ENCODE measurements at regions not wholly inside any gene's neighbourhood (a gene's known extent, or its start where the extent isn't known, plus 50 kb on each side); places are given as distances from the start of the nearest gene placed in this dataset.
"Not testable (repeated sequence)": the region's sequence is repeated elsewhere in the genome, so short reads cannot be mapped to it uniquely, and the experiment has no call there.

DNA sequence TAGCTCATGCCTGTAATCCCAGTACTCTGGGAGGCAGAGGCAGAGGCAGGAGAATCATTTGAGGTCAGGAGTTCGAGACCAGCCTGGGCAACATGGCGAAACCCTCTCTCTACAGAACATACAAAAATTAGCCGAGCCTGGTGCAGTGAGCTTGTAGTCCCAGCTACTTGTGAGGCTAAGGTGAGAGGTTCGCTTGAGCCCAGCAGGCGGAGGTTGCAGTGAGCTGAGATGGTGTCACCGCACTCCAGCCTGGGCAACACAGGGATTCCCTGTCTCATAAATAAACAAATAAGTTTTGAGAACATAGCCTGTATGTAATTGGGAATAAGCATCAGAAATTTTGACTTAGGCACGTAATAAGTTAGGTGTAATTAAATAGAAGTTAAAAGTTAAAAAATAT, 971.7 kb upstream of the COX7C start:
- FAIRE-seq (no peak), DNase-seq (no peak), ATAC-seq (no peak)
- TF ChIP-seq, protein P1, sequence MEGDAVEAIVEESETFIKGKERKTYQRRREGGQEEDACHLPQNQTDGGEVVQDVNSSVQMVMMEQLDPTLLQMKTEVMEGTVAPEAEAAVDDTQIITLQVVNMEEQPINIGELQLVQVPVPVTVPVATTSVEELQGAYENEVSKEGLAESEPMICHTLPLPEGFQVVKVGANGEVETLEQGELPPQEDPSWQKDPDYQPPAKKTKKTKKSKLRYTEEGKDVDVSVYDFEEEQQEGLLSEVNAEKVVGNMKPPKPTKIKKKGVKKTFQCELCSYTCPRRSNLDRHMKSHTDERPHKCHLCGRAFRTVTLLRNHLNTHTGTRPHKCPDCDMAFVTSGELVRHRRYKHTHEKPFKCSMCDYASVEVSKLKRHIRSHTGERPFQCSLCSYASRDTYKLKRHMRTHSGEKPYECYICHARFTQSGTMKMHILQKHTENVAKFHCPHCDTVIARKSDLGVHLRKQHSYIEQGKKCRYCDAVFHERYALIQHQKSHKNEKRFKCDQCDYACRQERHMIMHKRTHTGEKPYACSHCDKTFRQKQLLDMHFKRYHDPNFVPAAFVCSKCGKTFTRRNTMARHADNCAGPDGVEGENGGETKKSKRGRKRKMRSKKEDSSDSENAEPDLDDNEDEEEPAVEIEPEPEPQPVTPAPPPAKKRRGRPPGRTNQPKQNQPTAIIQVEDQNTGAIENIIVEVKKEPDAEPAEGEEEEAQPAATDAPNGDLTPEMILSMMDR (IDR thresholded peaks at IDR 0.05): no peak
- no peak overlapping the region for H3K4me3 ChIP-seq
- WGBS, 2 donors: 65 to 70% methylated on average over 7 of the region's 7 CpGs
- H3K27me3 ChIP-seq: no peaks in the 10 kb centered on the region
- no peak overlapping the region for H3K27ac ChIP-seq
- intact Hi-C loops (cut with DNase I): no loop called here
- H3K9me3 ChIP-seq: no peaks in the 10 kb centered on the region
- no peaks in the 10 kb centered on the region for H3K4me1 ChIP-seq
- no peaks in the 10 kb centered on the region for H3K36me3 ChIP-seq

DNA sequence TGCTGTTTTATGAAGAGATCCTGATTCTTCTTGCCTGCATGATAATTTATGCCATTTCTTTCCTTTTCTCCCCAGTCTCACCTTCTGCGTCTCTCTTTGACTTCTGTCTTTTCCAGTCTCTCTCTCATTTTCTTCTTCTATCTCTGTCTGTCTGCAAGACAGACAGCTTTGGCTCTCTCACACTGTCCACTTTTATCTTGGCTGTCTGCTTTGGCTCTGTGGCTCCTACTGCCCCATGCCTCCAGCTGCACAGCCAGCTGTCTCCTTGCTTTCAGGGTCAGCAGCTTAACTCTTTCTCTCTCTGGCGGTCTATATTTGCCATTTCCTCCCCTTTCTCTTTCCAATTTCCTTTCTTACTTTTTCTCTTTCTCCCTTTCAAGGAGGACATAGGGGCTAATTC, 971.1 kb upstream of the COX7C start:
- Histone ChIP-seq H3K4me1 (no peaks in the 10 kb centered on the region), H3K4me3 (no peak overlapping the region), H3K27me3 (no peaks in the 10 kb centered on the region), H3K27ac (no peak overlapping the region), H3K36me3 (no peaks in the 10 kb centered on the region), H3K9me3 (no peaks in the 10 kb centered on the region)
- intact Hi-C loops (cut with DNase I): no loop called here
- ATAC-seq: no peak
- 69 to 78% methylated on average over 2 of the region's 2 CpGs for WGBS, 2 donors
- no peak for FAIRE-seq
- DNase-seq: no peak
- TF ChIP-seq, protein P1 (IDR thresholded peaks at IDR 0.05): no peak

DNA sequence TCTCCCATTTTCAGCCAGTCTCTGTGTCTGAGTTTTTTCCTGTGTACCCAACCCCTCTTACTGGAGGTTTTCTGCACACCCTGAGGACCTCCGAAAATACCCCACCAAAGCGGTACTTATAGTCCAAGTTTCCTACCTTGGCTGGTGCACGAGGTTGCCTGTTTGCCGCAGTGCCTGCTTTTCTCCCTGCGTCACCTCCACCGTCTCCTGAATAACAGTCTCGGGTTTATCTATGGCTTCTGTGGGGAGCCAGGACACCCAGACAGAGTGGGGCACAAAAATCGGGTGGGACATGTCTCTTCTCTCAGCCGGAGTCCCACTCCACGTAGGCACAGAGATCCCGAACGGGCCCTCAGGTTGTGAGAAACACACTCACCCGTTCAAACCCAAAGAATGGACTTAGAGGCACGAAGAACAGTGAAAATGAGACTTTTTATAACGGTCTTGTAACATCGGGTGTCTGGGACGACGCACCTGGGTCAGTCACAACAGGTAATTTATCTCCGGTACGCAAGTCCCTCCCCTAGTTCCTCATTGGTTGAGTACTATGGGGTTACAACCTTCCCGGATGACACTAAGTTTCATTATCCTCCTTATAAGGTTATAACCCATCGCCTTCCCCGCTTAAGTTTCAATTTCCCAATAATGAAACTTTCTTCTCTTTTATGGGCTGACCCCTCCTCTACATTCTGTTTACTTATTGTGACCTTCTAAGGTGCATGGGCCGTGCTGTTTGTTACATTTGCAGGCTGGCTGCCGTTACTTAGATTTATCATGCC, 970.2 kb upstream of the COX7C start:
- peak in 1 of 6 donors; percentile 6 for DNase-seq
- Histone ChIP-seq H3K36me3 (no peaks in the 10 kb centered on the region), H3K4me3 (no peak overlapping the region), H3K9me3 (no peaks in the 10 kb centered on the region), H3K27ac (no peak overlapping the region), H3K4me1 (no peaks in the 10 kb centered on the region), H3K27me3 (no peaks in the 10 kb centered on the region)
- 68 to 77% methylated on average over 25 of the region's 25 CpGs for WGBS, 2 donors
- TF ChIP-seq, protein P1 (IDR thresholded peaks at IDR 0.05): no peak
- FAIRE-seq: no peak
- ATAC-seq: no peak
- intact Hi-C loops (cut with DNase I): no loop called here

DNA sequence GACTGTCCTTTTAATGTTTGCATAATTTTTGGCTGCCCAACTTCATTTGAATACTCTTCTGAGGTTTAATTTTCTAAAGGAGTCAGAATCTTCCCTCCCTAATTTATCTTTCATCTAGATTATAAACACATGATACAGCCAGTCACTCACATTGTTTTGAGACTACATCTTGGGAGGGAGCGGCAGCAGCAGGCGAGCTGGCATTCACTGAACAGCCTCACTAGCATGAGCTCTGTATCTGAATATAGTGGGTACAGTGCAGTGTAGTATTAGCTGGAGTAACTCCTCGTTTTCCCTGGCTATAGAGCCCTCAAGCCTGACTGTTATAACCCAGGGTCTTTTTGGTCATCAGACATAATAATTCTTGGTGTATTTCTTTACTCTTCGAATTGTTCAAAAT, 969.2 kb upstream of the COX7C start:
- TF ChIP-seq, protein P1 (IDR thresholded peaks at IDR 0.05): no peak

DNA sequence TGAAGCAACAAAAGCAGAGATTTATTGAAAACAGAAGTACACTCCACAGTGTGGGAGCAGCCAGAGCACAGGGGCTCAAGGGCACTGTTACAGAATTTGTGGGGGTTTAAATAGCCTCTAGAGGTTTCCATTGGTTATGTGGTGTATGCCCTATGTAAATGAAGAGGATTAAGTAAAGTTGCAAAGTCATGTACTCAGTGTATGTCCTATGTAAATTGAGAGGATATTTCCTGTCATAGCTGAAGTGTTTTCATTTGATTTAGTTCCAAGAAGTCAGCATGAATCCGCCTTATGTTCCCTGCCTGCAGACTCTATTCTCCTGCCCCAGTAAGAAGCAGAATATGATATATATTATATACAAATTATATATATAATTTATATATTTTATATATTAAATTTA, 966.0 kb upstream of the COX7C start:
- ATAC-seq: no peak
- no peak for DNase-seq
- H3K9me3 ChIP-seq: no peaks in the 10 kb centered on the region
- TF ChIP-seq, protein P1 (IDR thresholded peaks at IDR 0.05): no peak
- H3K27me3 ChIP-seq: no peaks in the 10 kb centered on the region
- H3K36me3 ChIP-seq: no peaks in the 10 kb centered on the region
- intact Hi-C loops (cut with DNase I): no loop called here
- WGBS, 2 donors: 74 to 77% methylated on average over 1 of the region's 1 CpG
- H3K4me1 ChIP-seq: no peaks in the 10 kb centered on the region
- H3K4me3 ChIP-seq: no peak overlapping the region
- no peak for FAIRE-seq
- H3K27ac ChIP-seq: no peak overlapping the region

More for the DNA sequence above, 969.2 kb upstream of the COX7C start:
- 49 to 66% methylated on average over 4 of the region's 4 CpGs for WGBS, 2 donors
- H3K9me3 ChIP-seq: no peaks in the 10 kb centered on the region
- H3K36me3 ChIP-seq: no peaks in the 10 kb centered on the region
- no peak for DNase-seq
- H3K27ac ChIP-seq: no peak overlapping the region
- intact Hi-C loops (cut with DNase I): no loop called here
- no peak for ATAC-seq
- no peaks in the 10 kb centered on the region for H3K27me3 ChIP-seq
- no peaks in the 10 kb centered on the region for H3K4me1 ChIP-seq
- H3K4me3 ChIP-seq: no peak overlapping the region
- no peak for FAIRE-seq

DNA sequence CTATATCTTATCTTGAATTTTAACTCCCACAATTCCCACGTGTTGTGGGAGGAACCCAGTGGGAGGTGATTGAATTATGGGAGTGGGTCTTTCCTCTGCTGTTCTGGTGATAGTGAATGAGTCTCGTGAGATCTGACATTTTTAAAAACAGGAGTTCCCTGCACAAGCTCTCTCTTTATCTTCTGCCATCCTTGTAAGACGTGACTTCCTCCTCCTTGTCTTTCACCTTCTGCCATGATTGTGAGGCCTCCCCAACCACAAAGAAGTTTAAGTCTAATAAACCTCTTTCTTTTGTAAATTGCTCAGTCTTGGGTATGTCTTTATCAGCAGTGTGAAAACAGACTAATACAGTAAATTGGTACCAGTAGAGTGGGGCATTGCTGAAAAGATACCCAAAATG, 963.6 kb upstream of the COX7C start:
- intact Hi-C loops (cut with DNase I); H3K4me3 ChIP-seq; H3K9me3 ChIP-seq; DNase-seq; ATAC-seq; FAIRE-seq; H3K36me3 ChIP-seq; H3K27ac ChIP-seq; H3K27me3 ChIP-seq; H3K4me1 ChIP-seq: not testable (repeated sequence)
- WGBS, 2 donors: 48 to 62% methylated on average over 3 of the region's 3 CpGs

All from pancreas (tissue), 10 donors.